ENCODE measurements at regions not wholly inside any gene's neighbourhood (a gene's known extent, or its start where the extent isn't known, plus 50 kb on each side); places are given as distances from the start of the nearest gene placed in this dataset.
A peak's percentile ranks its signal among the peaks of the same experiment; 100 is the strongest.
"Not testable (repeated sequence)": the region's sequence is repeated elsewhere in the genome, so short reads cannot be mapped to it uniquely, and the experiment has no call there.

DNA sequence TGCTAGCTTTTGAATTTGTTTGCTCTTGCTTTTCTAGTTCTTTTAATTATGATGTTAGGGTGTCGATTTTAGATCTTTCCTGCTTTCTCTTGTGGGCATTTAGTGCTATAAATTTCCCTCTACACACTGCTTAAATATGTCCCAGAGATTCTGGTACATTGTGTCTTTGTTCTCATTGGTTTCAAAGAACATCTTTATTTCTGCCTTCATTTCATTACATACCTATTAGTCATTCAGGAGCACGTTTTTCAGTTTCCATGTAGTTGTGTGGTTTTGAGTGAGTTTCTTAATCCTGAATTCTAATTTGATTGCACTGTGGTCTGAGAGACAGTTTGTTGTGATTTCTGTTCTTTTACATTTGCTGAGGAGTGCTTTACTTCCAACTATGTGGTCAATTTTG, 51.2 kb upstream of the MB21D2 start:
- DNase-seq (ENCODE audit: low read depth in 1 of 2, low spot score in 1 of 2); in situ Hi-C loops (cut with HindIII; ENCODE audit: low pct_unique_long_range_greater_than_20kb, low sequenced_read_pairs): not testable (repeated sequence)

- no peak for TF ChIP-seq JUND (IDR thresholded peaks at IDR 0.05; ENCODE audit: low read depth)
- no peak for DNase-seq (ENCODE audit: low read depth in 1 of 2, low spot score in 1 of 2)
- in situ Hi-C loops (cut with HindIII; ENCODE audit: low pct_unique_long_range_greater_than_20kb, low sequenced_read_pairs): no loop called here
Measured at GRCh38 chr3:192980632-192981031, 63.0 kb upstream of the MB21D2 start.

DNA sequence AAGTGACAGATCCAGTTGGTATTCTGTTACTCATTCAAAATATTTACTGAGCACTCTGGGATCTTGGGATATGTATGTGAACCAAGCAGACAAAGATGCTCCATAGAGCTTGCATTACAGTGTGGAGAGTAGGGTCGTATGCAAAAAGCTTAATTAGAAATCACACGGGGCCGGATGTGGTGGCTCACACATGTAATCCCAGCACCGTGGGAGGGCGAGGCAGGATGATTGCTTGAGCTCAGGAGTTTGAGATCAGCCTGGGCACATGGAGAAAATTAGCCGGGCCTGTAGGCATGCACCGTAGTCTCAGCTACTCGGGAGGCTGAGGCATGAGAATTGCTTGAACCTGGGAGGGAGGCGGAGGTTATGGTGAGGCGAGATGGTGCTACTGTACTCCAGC, 68.7 kb upstream of the MB21D2 start:
- in situ Hi-C loops (cut with HindIII; ENCODE audit: low pct_unique_long_range_greater_than_20kb, low sequenced_read_pairs): no loop called here
- DNase-seq (ENCODE audit: low read depth in 1 of 2, low spot score in 1 of 2): no peak
- no peak for TF ChIP-seq JUND (IDR thresholded peaks at IDR 0.05; ENCODE audit: low read depth)

GRCh38 chr3:192991356-192991755, 73.7 kb upstream of the MB21D2 start:
- in situ Hi-C loops (cut with HindIII; ENCODE audit: low pct_unique_long_range_greater_than_20kb, low sequenced_read_pairs): no loop called here
- no peak for DNase-seq (ENCODE audit: low read depth in 1 of 2, low spot score in 1 of 2)
- no peak for TF ChIP-seq JUND (IDR thresholded peaks at IDR 0.05; ENCODE audit: low read depth)

GRCh38 chr3:192992361-192992760, 74.7 kb upstream of the MB21D2 start:
- in situ Hi-C loops (cut with HindIII; ENCODE audit: low pct_unique_long_range_greater_than_20kb, low sequenced_read_pairs): no loop called here
- no peak for DNase-seq (ENCODE audit: low read depth in 1 of 2, low spot score in 1 of 2)
- no peak for TF ChIP-seq JUND (IDR thresholded peaks at IDR 0.05; ENCODE audit: low read depth)

GRCh38 chr3:192993411-192993810, 75.8 kb upstream of the MB21D2 start:
- in situ Hi-C loops (cut with HindIII; ENCODE audit: low pct_unique_long_range_greater_than_20kb, low sequenced_read_pairs): no loop called here
- no peak for DNase-seq (ENCODE audit: low read depth in 1 of 2, low spot score in 1 of 2)
- no peak for TF ChIP-seq JUND (IDR thresholded peaks at IDR 0.05; ENCODE audit: low read depth)

DNA sequence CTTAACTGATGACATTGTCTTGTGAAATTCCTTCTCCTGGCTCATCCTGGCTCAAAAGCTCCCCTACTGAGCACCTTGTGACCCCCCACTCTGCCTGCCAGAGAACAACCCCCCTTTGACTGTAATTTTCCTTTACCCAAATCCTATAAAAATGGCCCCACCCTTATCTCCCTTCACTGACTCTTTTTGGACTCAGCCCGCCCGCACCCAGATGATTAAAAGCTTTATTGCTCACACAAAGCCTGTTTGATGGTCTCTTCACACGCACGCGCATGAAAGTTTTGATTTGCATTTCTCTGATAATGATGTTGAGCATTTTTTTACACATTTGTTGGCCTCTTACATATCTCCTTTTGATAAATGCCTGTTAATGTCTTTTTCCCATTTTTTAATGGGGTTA, 83.5 kb upstream of the MB21D2 start:
- in situ Hi-C loops (cut with HindIII; ENCODE audit: low pct_unique_long_range_greater_than_20kb, low sequenced_read_pairs): not testable (repeated sequence)

DNA sequence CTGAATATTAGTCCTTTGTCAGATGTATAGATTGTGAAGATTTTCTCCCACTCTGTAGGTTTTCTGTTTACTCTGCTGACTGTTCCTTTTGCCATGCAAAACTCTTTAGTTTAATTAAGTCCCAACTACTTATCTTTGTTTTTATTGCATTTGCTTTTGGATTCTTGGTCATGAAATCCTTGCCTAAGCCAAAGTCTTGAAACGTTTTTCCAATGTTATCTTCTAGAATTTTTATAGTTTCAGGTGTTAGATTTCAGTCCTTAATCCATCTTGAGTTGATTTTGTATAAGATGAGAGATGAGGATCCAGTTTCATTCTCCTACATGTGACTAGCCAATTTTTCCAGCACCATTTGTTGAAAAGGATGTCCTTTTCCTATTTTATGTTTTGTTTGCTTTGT, 86.0 kb upstream of the MB21D2 start:
- DNase-seq (ENCODE audit: low read depth in 1 of 2, low spot score in 1 of 2); in situ Hi-C loops (cut with HindIII; ENCODE audit: low pct_unique_long_range_greater_than_20kb, low sequenced_read_pairs): not testable (repeated sequence)

More for the DNA sequence above, 83.5 kb upstream of the MB21D2 start:
- not testable (repeated sequence) for DNase-seq (ENCODE audit: low read depth in 1 of 2, low spot score in 1 of 2)

DNA sequence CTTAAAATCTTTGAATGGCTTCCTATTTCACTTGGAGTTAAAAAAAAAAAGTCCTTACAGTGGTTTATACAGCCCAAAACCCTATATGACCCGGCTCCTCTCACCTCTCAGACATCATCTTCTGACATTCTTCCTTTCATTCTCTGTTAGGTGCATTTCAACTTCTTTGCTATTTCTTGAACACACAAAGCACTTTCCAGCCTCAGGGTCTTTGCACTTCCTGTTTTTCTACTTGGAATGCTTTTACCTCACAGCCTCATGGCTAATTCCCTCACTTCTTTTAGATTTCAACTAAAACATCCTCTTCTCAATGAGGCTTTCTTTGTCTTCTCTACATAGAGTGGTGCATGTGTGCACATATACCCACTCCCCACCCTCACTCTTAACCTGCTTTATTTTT, 91.0 kb upstream of the MB21D2 start:
- DNase-seq (ENCODE audit: low read depth in 1 of 2, low spot score in 1 of 2): peak in 1 of 2 experiments; percentile 63
- no peak for TF ChIP-seq JUND (IDR thresholded peaks at IDR 0.05; ENCODE audit: low read depth)

GRCh38 chr3:193010191-193010590, 92.5 kb upstream of the MB21D2 start:
- DNase-seq (ENCODE audit: low read depth in 1 of 2, low spot score in 1 of 2): no peak
- TF ChIP-seq JUND (IDR thresholded peaks at IDR 0.05; ENCODE audit: low read depth): no peak
- in situ Hi-C loops (cut with HindIII; ENCODE audit: low pct_unique_long_range_greater_than_20kb, low sequenced_read_pairs): no loop called here

More for the DNA sequence above, 91.0 kb upstream of the MB21D2 start:
- in situ Hi-C loops (cut with HindIII; ENCODE audit: low pct_unique_long_range_greater_than_20kb, low sequenced_read_pairs): no loop called here

DNA sequence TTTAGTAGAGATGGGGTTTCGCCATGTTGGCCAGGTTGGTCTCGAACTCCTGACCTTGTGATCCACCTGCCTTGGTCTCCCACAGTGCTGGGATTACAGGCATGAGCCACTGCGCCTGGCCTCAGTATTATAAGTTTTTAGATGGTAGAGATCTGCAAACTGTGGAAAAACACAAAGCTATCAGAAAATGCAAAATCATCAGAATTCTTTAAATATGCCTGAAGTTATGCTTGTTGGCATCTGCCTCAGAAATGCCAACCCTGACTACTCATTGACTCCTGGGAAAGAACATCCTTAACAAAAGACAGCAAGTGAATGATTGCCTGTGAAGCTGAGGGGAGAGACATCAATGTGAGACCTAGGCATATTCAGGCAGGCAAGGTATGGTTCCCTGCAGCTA, 94.3 kb upstream of the MB21D2 start:
- DNase-seq (ENCODE audit: low read depth in 1 of 2, low spot score in 1 of 2): no peak
- TF ChIP-seq JUND (IDR thresholded peaks at IDR 0.05; ENCODE audit: low read depth): no peak
- in situ Hi-C loops (cut with HindIII; ENCODE audit: low pct_unique_long_range_greater_than_20kb, low sequenced_read_pairs): no loop called here

DNA sequence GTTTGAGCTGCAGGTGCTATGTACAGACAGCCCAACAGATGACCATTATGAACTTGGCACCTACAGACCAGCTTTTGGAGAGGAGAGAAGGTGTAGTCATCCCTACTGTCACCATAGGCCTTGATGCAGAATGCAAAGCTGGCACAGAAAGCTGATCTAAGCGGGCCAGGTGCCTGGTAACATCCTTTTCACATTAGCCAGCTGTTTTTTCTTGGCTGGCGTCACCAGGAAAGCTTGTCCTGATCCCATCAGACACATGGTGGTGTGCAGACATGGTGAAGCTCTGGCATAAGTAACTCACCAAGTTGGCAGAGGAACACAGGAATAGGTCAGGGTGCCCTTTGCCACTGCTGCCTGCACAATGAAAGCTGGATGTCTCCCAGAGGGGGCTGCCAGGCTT, 97.2 kb upstream of the MB21D2 start:
- no peak for DNase-seq (ENCODE audit: low read depth in 1 of 2, low spot score in 1 of 2)
- TF ChIP-seq JUND (IDR thresholded peaks at IDR 0.05; ENCODE audit: low read depth): no peak
- in situ Hi-C loops (cut with HindIII; ENCODE audit: low pct_unique_long_range_greater_than_20kb, low sequenced_read_pairs): no loop called here

- DNase-seq (ENCODE audit: low read depth in 1 of 2, low spot score in 1 of 2): no peak
- no peak for TF ChIP-seq JUND (IDR thresholded peaks at IDR 0.05; ENCODE audit: low read depth)
- in situ Hi-C loops (cut with HindIII; ENCODE audit: low pct_unique_long_range_greater_than_20kb, low sequenced_read_pairs): no loop called here
Measured at GRCh38 chr3:193016437-193016901, 98.8 kb upstream of the MB21D2 start.

GRCh38 chr3:193021506-193022010, 103.9 kb upstream of the MB21D2 start:
- no peak for TF ChIP-seq JUND (IDR thresholded peaks at IDR 0.05; ENCODE audit: low read depth)
- in situ Hi-C loops (cut with HindIII; ENCODE audit: low pct_unique_long_range_greater_than_20kb, low sequenced_read_pairs): no loop called here
- DNase-seq (ENCODE audit: low read depth in 1 of 2, low spot score in 1 of 2): no peak

Data from T47D (cell line).